Sciatic nerve (tissue), 2 donors: ENCODE measurements at regions not wholly inside any gene's neighbourhood (a gene's known extent, or its start where the extent isn't known, plus 50 kb on each side); places are given as distances from the start of the nearest gene placed in this dataset.
A peak's percentile ranks its signal among the peaks of the same experiment; 100 is the strongest.

Source experiments
- ATAC-seq: fragments of 200-7000 bp; cut with Tn5 transposase; one replicate; pipeline ENCODE4 v1.9.1; 2020; ENCODE audit warnings: mild to moderate bottlenecking, moderate library complexity
- DNase-seq: peaks from one replicate; pipeline ENCODE4 v3.0.0-alpha.2; 2020; ENCODE audit warnings: low spot score
- intact Hi-C: fragments of 100-400 bp; cut with DNase I; formaldehyde crosslinking; loops from one replicate; pipeline ENCODE4 v1.14.2; 2022
- donor health status: DM: no; HTN: no; CAD: no.
- donor health status: DM: no; HTN: no; CAD: no.

DNA sequence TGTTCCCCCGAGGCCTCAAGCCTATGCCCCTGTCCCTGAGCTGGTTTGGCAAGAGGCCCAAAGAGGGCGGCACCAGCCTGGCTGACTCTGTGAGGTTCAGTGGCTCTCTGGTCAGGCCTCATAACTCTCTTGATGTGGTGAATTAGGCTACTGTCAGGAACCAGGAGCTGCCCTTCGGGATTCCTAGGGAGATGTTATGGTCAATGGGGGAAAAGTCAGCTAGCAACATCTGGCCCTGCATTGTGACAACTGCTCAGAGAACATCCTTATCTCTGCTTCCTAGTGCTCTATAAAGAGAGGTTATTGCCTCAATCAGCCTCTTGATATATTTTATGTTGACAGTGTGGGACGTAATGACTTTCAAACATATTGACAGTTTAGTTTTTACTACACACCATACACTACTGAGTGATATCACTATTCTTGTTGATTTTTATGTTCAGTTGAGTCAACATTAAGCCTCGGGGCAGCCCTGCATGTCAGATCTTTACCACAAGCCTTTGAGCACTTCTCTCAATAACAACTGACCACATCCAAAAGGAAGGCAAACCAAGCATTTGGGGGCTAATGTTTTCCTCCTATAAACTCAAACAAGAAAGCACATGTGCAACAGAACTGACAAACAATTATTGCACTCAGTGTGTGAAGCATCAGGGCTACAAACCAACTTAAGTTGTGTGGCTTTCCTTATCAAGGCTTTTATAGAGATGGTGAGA lies 448.3 kb upstream of the SLC14A2 start:
- ATAC-seq, result no peak
- intact Hi-C loops, result no loop called here
- DNase-seq, result no peak

DNA sequence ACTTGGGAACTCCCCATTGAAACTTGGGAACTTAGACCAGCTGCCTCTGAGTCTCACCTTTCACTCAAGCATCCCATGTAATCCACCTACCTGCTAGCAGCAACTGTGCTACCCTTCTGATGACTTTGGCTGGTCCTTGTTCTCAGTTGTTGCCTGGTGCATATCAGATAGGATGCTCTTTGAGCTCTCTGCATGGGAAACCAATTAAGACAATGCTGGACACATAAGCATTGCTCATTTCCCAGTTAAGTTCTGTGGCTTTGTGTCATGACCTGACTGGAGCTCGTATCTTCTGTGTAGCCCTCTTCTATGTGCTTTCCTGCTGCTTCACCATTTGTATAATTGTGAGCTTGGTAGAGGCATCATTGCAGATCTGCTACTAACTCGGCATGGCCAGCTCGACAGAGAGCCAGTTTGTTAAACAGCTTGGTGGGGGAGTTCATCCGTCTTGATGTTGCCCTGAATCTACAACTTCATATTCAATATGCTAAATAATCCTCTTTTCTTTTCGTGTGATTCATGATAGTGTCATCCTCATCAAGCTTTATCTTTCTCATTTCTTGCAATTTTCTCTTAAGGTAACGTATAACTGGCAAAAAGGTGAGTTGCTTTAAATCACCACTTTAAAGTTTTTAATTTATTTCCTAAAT lies 447.5 kb upstream of the SLC14A2 start:
- intact Hi-C loops, result no loop called here
- no peak for DNase-seq
- no peak for ATAC-seq

DNA sequence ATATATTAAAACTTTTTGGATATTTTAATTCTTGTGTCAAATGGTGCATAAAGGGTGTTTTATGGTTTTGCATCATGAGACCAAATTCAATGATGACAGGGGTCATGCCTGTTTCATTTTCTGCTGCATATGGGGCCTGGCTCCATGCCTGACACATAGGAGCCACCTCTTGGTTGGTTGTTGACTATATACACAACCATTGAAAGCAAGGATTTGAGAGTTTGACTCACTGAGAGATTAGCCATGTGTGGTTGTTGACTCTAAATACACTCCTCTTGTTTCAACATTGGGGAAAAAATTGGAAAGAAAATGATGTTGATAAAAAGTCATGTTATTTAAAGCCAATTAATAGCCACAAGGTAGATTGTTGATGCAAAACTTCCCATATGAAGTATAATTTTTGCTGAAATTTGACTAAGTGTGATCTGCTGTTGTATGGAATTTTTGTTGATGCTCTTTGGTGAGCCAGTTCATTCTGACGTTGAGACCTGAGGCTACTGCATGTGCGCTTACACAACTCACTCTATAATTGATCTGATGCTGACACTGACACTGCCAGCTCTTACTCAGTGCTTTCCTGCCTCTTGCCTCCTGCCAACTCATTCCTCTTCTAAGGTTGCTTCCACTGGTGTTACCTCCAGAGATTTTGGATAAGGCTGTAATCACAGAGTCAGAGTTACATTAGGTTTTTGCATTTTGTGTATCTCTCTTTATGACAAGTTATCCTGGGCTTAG lies 446.2 kb upstream of the SLC14A2 start:
- peak; percentile 83 for ATAC-seq
- DNase-seq, result no peak

DNA sequence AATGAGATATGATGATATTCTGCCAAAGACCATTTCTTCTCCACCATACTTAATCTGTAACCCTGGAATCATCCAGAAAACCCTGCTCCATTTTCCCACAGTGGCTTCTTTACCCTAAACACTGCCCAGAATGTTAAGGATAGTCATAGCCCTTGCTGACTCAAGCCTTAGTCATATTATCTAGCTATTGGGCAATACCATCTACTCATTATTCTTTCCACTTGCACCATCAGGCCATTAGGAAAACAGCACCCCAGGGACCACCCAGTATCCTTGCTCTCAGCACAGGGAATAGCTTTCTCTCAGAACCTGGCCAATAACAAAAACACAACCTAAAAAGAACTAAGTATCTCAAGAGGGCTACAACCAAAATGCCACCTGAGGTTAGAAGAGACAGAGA lies 445.7 kb upstream of the SLC14A2 start:
- DNase-seq, result peak; percentile 63
- intact Hi-C loops, result no loop called here
- ATAC-seq, result peak; percentile 93

More for the DNA sequence above, 446.2 kb upstream of the SLC14A2 start:
- intact Hi-C loops, result no loop called here

DNA sequence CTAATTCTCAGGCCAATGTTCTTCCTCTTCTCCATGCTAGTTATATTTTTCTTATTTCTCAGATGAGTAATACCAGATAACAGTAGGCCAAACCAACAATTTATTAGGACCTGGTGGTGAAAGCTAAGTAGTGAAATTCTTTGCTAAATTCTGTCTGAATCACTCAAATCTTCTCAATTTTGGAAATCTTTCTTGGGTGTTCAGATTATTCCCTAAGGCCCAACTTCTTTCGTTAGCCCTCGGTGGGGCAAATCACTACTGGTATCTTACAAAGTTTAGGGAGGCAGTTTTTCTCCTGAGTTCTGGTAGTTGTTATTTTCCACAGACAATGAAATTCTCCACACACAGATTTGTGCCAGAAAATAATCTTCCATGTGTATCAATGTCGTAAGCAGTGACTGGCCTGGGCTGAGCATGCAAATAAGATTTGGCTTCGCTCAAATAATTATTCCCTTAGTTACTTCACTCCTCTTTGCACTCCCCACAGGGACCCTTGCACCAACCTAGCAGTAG lies 443.5 kb upstream of the SLC14A2 start:
- DNase-seq, result no peak
- peak; percentile 67 for ATAC-seq

DNA sequence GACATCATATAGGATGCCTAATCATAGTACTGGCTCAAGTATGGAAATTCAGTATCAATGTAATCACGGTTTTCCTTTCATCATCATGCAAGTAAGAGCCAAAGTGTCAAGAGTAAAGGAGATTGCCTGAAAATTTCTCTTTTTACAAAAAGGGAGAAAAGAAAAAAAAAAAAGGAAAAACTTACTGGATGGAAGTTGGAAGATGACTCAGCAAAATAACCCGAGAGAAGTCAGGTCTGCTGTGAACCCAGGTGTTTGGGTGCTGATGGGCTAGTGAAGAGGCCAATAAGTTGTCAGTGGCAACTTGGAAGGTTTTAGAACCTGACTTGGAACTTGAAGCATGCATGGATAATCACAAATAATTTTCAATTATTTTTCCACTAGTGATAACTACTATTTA lies 441.9 kb upstream of the SLC14A2 start:
- DNase-seq, result no peak
- intact Hi-C loops, result no loop called here
- no peak for ATAC-seq

More for the DNA sequence above, 443.5 kb upstream of the SLC14A2 start:
- intact Hi-C loops, result no loop called here

DNA sequence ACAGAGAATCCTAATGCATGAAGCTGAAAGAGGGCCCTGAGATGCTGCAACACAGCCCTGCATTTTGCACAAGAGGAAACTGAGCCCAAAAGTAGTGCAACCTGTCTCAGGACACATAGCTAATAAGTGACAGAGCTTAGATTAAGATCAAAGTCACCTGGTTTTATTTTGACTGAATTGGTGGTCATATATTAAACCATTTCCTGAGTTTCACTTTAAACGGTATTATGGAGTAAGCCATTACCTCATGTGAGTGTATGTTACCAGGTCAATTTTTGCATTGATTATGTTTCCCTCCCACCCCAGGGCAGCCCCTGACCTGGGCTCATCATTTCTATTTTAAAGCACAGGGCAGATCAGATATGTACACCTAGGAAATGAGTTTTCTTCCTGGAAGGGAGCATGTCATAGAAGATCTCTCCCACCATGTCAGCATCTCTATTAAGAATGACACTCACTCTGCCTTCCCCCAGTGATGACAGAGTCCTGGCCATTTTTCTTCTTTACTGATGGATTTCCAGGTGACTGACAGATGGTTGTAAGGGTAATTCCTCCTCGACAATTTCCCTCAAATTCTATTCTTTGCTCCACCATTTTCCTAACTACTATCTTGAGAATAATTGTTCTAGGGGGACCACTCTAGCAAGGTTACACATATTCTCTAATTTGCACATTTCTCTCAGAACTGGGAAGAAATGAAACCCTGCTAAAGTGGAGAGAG lies 441.3 kb upstream of the SLC14A2 start:
- intact Hi-C loops, result no loop called here
- DNase-seq, result no peak
- ATAC-seq, result no peak

DNA sequence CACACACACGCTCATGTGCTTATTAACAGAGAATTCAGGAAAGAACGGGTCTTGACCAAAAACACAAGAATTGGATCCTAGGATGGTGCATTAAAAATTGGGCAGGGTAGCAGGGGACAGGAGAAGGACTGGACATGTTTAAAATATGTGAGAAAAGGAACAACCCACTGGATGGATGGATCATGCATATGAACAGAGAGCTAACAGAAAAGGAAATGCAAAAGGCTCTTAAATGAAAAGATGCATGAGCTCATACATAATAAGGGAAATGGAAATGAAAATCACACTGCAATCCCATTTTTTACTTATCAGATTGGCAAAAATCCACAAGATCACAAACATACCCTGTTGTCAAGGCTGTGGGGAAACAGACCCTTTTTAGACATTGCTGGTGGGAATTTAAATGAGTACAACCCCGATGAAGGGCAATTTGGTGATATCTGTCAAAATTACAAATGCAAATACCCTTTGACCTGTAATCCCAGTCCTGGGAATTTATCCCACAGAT lies 440.6 kb upstream of the SLC14A2 start:
- intact Hi-C loops, result no loop called here
- ATAC-seq (no peak), DNase-seq (no peak)

DNA sequence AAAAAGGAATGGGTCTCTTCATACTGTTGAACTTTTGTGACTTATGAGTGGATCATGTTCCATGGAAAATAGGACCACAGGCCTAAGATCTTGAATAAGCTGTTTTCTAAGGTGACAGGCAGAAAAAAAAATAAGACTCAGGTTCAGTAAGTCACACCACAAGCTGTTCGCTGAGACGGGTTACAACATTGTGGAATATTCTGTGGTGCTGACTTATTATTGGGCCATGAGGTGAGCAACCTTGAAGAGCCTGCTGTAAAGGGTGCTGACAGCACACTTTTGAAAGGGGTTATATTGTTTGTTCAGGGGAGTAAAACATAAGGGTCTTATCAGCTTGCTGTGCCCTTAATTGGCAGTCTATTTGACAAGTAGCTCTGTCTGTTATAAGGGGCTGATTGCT lies 439.8 kb upstream of the SLC14A2 start:
- ATAC-seq (no peak), DNase-seq (no peak)
- intact Hi-C loops, result no loop called here

DNA sequence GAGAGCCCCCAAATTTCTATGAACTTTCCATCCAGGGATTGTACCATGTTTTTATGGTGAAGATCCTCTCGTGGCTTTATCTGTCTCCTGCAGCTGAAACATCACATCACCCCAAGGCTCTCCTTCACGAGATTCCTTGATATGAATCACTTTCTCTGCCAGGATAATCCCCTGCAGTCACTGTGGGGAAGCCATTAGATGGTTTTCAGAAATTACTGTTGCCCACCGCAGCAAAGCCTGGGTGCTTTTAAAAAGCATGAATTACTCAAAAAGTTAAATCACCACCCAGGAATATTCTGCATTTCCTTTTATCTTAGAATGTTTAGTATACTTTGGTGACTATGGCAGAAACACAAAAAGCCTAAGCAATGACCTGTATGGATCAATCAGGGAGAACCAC lies 428.4 kb upstream of the SLC14A2 start:
- ATAC-seq (no peak), DNase-seq (no peak)
- intact Hi-C loops, result no loop called here

DNA sequence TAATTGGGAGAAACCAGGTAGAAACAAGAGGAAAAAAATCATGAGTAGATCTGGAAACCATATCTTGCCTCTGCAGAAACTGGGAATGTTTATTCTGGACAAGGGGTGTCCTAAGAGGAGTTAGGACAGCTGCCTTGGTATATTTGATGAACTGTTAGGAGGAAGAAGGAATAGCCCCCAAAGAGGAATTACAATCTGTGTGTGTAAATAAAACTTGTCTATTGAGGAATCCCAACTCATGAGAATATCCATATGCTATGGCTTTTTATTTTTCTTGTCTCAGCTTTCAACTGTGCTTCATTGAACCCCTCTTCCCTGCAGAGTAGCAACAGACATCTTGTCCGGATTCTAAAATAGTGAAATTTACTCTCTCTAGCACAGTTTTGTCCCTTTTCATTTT lies 423.5 kb upstream of the SLC14A2 start:
- no peak for DNase-seq
- no peak for ATAC-seq
- intact Hi-C loops, result no loop called here

DNA sequence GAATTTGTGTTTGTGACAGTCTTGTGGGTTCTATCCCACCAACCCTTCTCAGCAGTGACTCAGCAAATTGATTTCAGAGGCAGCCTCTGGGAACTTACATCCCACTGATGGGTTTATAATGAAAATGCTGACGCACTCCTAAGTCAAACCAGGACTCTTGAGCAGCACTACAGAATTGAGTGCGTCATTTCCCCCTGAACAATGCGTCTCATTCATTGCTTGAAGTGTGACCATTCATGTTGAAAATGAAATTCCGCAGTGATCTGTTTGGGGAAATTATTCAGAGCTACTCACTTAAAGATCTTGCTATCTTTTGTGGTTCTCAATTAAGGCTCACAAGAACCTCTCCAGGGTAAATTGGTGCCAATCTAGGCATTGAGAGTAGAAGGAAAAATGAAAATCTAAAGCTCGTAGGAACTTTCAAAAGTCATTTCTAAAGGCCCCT lies 417.7 kb upstream of the SLC14A2 start:
- ATAC-seq (no peak), DNase-seq (no peak)
- intact Hi-C loops, result no loop called here

DNA sequence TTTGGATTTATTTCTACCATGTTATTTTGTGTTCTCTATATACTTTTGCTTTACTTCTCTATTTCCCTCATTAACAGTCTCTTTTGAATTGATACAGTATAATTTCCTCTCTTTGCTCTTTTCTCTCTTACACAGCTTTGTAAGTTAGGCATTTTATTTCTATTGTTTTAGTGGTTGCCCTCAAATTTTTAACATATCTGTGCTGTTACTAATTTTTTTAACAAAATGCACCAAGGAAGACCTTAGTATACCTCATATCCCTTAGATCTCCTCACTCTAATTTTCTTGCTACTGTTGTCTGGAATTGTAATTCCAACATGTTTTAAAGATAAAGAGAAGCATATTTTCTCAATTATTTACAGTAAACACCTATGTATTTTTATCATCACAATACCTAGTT lies 416.8 kb upstream of the SLC14A2 start:
- ATAC-seq (no peak), DNase-seq (no peak)
- intact Hi-C loops, result no loop called here

DNA sequence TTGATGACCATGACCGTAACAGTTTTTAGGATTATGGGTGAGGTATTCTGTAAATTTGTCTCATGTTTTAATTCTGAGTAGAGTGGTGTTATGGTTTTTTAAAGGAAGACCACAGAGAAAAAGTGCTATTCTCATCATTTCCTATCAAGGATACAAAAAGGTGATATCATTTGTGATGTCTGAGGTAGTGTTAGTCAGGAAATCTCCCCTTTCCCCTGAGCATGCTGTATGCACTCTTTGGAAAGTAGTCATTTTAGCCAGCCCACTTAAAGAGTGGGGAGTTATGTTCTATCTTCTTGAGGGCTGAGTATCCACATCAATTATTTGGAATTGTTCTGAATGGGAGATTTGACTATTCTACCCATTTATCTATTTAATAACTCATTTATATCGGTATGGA lies 414.2 kb upstream of the SLC14A2 start:
- intact Hi-C loops, result no loop called here
- no peak for DNase-seq
- ATAC-seq, result no peak

DNA sequence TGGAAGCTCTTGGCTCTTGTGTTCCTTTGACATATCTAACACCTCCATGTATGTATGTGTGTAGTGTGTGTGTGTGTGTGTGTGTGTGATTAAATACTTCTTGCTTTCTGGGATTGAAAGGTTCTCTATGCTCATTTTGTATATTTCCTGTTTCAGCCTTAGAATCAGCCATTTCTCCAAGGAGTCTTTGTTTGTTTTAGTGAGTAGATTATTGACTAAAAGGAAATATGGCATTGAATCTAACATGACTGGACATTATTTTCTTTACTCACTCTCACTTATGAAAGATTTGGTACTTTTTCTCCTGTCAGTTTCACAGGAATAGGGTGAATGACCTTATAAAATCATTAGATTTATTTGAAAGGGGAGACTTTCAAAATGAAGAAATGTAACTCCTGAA lies 413.8 kb upstream of the SLC14A2 start:
- intact Hi-C loops, result no loop called here
- no peak for ATAC-seq
- DNase-seq, result no peak

DNA sequence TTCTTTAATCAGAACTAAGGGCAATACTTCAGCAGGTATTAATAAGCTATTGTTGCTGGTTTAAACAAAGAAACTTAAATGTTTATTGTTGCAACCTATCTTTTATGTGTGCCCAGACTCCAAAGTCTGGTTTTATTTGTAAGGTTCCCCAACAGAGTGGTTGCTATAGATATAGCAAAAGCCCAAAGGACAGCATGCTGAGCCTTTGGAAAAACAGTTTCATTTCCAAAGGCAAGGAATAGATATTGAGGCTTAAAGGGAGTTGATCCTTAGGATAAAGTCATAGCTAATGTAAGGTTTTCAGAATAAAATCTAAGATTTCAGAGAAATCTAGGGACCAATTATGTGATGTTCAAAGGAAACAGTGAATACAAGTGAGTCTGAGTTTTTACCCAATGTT lies 413.2 kb upstream of the SLC14A2 start:
- DNase-seq (no peak), ATAC-seq (no peak)
- intact Hi-C loops, result no loop called here

DNA sequence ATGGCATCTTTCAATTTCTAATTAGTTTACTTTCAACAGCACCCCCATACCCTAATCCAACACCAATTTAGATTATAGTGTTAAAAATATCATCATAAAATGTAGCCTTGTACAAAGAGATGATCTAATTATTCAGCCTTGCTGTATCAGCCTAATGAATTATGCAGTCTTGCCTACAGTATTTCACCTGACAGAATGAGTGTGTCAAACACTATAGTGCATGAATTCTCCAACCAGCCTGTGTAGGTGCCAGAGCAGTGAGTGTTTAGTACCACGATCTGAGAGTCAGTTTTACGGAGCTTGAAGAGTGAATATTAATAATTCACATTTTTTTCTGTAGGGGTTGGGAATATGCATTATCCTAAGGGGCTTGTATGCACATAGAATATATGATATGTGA lies 411.6 kb upstream of the SLC14A2 start:
- ATAC-seq, result no peak
- intact Hi-C loops, result no loop called here
- no peak for DNase-seq

DNA sequence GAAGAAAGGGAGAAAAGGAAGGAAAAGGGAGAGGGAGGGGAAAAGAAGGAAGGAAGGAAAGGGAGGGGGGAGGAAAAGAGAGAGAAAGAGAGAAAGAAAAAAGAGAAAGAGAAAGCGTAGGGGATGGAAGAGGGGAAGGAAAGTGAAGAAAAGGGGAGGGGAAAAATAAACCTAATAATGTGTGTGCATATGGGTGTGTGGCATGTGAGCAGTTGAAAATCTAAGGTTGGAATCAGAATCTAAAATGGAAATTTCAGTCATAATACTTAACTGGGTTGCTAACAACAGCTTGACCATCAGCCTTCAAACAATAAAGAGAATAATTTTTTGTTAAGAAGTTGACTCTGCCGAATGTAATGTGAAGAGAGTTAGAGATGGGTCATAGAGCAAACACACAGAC lies 407.9 kb upstream of the SLC14A2 start:
- intact Hi-C loops, result no loop called here
- ATAC-seq (no peak), DNase-seq (no peak)

DNA sequence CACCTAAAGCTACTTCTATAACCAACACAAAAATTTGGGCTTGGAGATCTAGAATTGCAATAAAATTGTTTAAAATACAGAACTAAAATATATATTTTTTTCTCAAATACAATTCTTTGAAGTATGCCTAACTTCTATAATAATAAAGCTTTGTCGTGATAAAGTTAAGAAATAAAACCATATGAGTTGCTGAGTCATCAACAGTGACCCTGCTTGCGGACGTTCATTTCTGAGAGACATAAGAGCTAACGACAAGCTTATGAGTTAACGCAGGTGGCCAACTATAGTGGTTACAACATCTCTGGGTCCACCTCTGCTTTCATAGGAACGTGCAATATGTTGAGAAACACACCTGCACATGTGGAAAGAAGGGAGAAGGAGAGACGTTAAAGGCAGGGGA lies 407.1 kb upstream of the SLC14A2 start:
- no peak for ATAC-seq
- intact Hi-C loops, result no loop called here
- no peak for DNase-seq
